Prostate gland (tissue), 2 donors: ENCODE measurements at regions not wholly inside any gene's neighbourhood (a gene's known extent, or its start where the extent isn't known, plus 50 kb on each side); places are given as distances from the start of the nearest gene placed in this dataset.

Experiments used
- DNase-seq: peaks from one replicate; pipeline ENCODE4 v3.0.0-alpha.2; 2019; ENCODE audit warnings: low spot score
- H3K27ac ChIP-seq, 2 donors: fragments of 200-600 bp; sonication (generic); 2 replicates each; pipeline ENCODE4 v1.5.1; 2017 to 2019
- H3K27me3 ChIP-seq: fragments of 200-600 bp; sonication (generic); replicated peaks from 2 replicates; pipeline ENCODE4 v1.5.1; 2019; ENCODE audit not compliant: insufficient read depth
- H3K36me3 ChIP-seq, 2 donors: fragments of 200-600 bp; sonication (generic); 1 replicate in 1 of 2; 2 replicates in 1 of 2; pipeline versions ENCODE4 v1.5.1 to v1.8.1; 2017 to 2019
- H3K4me1 ChIP-seq: fragments of 200-600 bp; sonication (generic); replicated peaks from 2 replicates; pipeline ENCODE4 v1.5.1; 2019
- H3K4me3 ChIP-seq, 2 donors: fragments of 200-600 bp; sonication (generic); 2 replicates each; pipeline ENCODE4 v1.5.1; 2017 to 2019
- H3K9me3 ChIP-seq: fragments of 200-600 bp; sonication (generic); 2 replicates; pipeline ENCODE4 v1.5.1; 2017
- CTCF ChIP-seq, 4 experiments: fragments of 200-600 bp in 2 of 4; fragments of 450-650 bp in 2 of 4; sonication (generic) in 2 of 4; IDR thresholded peaks; 1 replicate in 3 of 4; 2 replicates in 1 of 4; pipeline ENCODE4 v1.5.1; 2016 to 2019; ENCODE audit warnings: antibody characterized with exemption in 4 of 4, mild to moderate bottlenecking in 2 of 4, moderate library complexity in 2 of 4
- POLR2A ChIP-seq: fragments of 450-650 bp; IDR thresholded peaks from one replicate; pipeline ENCODE4 v1.6.1; 2016; ENCODE audit warnings: antibody characterized with exemption, mild to moderate bottlenecking
- POLR2AphosphoS5 ChIP-seq: sonication (generic); formaldehyde crosslinking; IDR thresholded peaks from one replicate; pipeline ENCODE4 v1.6.1; 2017; ENCODE audit warnings: antibody characterized with exemption
- WGBS: methylation state at CpG from one replicate; pipeline ENCODE4 v1.1.5; 2018; 5-methylcytosine and 5-hydroxymethylcytosine counted together
- intact Hi-C: fragments of 100-400 bp; cut with DNase I; formaldehyde crosslinking; loops from one replicate; pipeline ENCODE4 v1.14.2; 2022

GRCh38 chr19:30132343-30133075 is 190.5 kb downstream of the URI1 start:
- WGBS: 91% methylated on average over 16 of the region's 16 CpGs
- H3K36me3 ChIP-seq: no peaks in the 10 kb centered on the region
- H3K27me3 ChIP-seq: no peaks in the 10 kb centered on the region
- DNase-seq: no peak
- TF ChIP-seq CTCF (IDR thresholded peaks at IDR 0.05): no peak
- TF ChIP-seq POLR2A: no peak
- TF ChIP-seq POLR2AphosphoS5: no peak
- H3K9me3 ChIP-seq: no peaks in the 10 kb centered on the region
- no peaks in the 10 kb centered on the region for H3K4me1 ChIP-seq
- intact Hi-C loops: no loop called here
- H3K4me3 ChIP-seq: no peak overlapping the region
- H3K27ac ChIP-seq: no peak overlapping the region

- intact Hi-C loops: no loop called here
These were observed 191.8 kb downstream of the URI1 start for GRCh38 chr19:30133803-30134202.

GRCh38 chr19:30135093-30135757 is 193.2 kb downstream of the URI1 start:
- no peaks in the 10 kb centered on the region for H3K9me3 ChIP-seq
- no peak for TF ChIP-seq POLR2A
- TF ChIP-seq POLR2AphosphoS5: no peak
- TF ChIP-seq CTCF (IDR thresholded peaks at IDR 0.05): no peak
- no peaks in the 10 kb centered on the region for H3K4me1 ChIP-seq
- no peaks in the 10 kb centered on the region for H3K27me3 ChIP-seq
- intact Hi-C loops: no loop called here
- no peak overlapping the region for H3K4me3 ChIP-seq
- DNase-seq: no peak
- 83% methylated on average over 12 of the region's 12 CpGs for WGBS
- H3K27ac ChIP-seq: no peak overlapping the region
- H3K36me3 ChIP-seq: no peaks in the 10 kb centered on the region

More at GRCh38 chr19:30133803-30134202, 191.8 kb downstream of the URI1 start:
- no peaks in the 10 kb centered on the region for H3K9me3 ChIP-seq
- TF ChIP-seq POLR2AphosphoS5 (no peak), POLR2A (no peak), CTCF (IDR thresholded peaks at IDR 0.05) (no peak)
- DNase-seq: no peak
- no peak overlapping the region for H3K4me3 ChIP-seq
- H3K4me1 ChIP-seq: no peaks in the 10 kb centered on the region
- no peak overlapping the region for H3K27ac ChIP-seq
- no peaks in the 10 kb centered on the region for H3K27me3 ChIP-seq
- 91% methylated on average over 2 of the region's 2 CpGs for WGBS
- H3K36me3 ChIP-seq: no peaks in the 10 kb centered on the region

GRCh38 chr19:30135797-30136196 is 193.8 kb downstream of the URI1 start:
- TF ChIP-seq POLR2AphosphoS5 (no peak), POLR2A (no peak), CTCF (IDR thresholded peaks at IDR 0.05) (no peak)
- Histone ChIP-seq H3K27ac (no peak overlapping the region), H3K27me3 (no peaks in the 10 kb centered on the region), H3K4me1 (no peaks in the 10 kb centered on the region), H3K36me3 (no peaks in the 10 kb centered on the region), H3K9me3 (no peaks in the 10 kb centered on the region), H3K4me3 (no peak overlapping the region)
- intact Hi-C loops: no loop called here
- 93% methylated on average over 4 of the region's 4 CpGs for WGBS
- no peak for DNase-seq
